GM12878 (cell line): ENCODE measurements at regions not wholly inside any gene's neighbourhood (a gene's known extent, or its start where the extent isn't known, plus 50 kb on each side); places are given as distances from the start of the nearest gene placed in this dataset.

Source experiments
- ATAC-seq: fragments of 200-7000 bp; cut with Tn5 transposase; 3 replicates; pipeline ENCODE4 v1.9.1; 2020; ENCODE audit warnings: mild to moderate bottlenecking, moderate library complexity
- BruUV-seq: library from RNA; stranded (reverse); fragments of 400-500 nt; replicated peaks from 2 replicates; lab custom pipeline; 2021; lab: Mats Ljungman, UMichigan
- CTCF ChIA-PET: fragments of 300-600 bp; sonication (Branson Sonifier 250); formaldehyde crosslinking; extraction: SDS; loops from one replicate; lab custom pipeline; 2021; ENCODE audit warnings: inconsistent platforms; lab: Yijun Ruan, JAX
- POLR2A ChIA-PET: fragments of 350-600 bp; formaldehyde crosslinking; extraction: SDS; loops from one replicate; lab custom pipeline; 2021; ENCODE audit warnings: inconsistent platforms; lab: Charles Lee
- RAD21 ChIA-PET: fragments of 300-600 bp; sonication (Branson Sonifier 250); formaldehyde crosslinking; loops from one replicate; lab custom pipeline; 2023; ENCODE audit warnings: antibody characterized with exemption; ENCODE audit not compliant: unreplicated experiment; lab: Charles Lee
- SMC1A ChIA-PET: fragments of 300-600 bp; sonication (Branson Sonifier 250); formaldehyde crosslinking; loops from one replicate; lab custom pipeline; 2023; ENCODE audit not compliant: unreplicated experiment, uncharacterized antibody; lab: Charles Lee
- DNase-seq: peaks from one replicate; pipeline ENCODE4 v3.0.0-alpha.2; 2011; ENCODE audit warnings: low read depth, low spot score
- FAIRE-seq: peaks from 3 replicates; lab custom pipeline; 2011; peaks lifted over from hg19 to GRCh38; lab: Jason Lieb, UNC
- H2AFZ ChIP-seq: 2 replicates; pipeline ENCODE4 v1.6.0; 2011; ENCODE audit warnings: low read depth, low read length, control low read depth; ENCODE audit not compliant: control insufficient read depth
- H3K27ac ChIP-seq: 2 replicates; pipeline ENCODE4 v1.5.1; 2011; ENCODE audit warnings: control low read depth; ENCODE audit not compliant: control insufficient read depth, insufficient read depth
- H3K27me3 ChIP-seq, 2 experiments: replicated peaks in 1 of 2; 2 replicates each; pipeline versions ENCODE4 v1.6.0 to v1.6.1; 2011; ENCODE audit warnings: low read length in 1 of 2; ENCODE audit not compliant: control insufficient read depth in 2 of 2, insufficient read depth in 2 of 2
- H3K36me3 ChIP-seq, 2 experiments: 2 replicates each; pipeline ENCODE4 v1.5.1; 2011; ENCODE audit warnings: low read length in 1 of 2; ENCODE audit not compliant: control insufficient read depth in 2 of 2, insufficient read depth in 2 of 2
- H3K4me1 ChIP-seq: 2 replicates; pipeline ENCODE4 v1.6.1; 2011; ENCODE audit warnings: mild to moderate bottlenecking, low read length, moderate library complexity, mixed read lengths; ENCODE audit not compliant: control insufficient read depth, insufficient read depth
- H3K4me2 ChIP-seq: 2 replicates; pipeline ENCODE4 v1.6.0; 2011; ENCODE audit warnings: control low read depth; ENCODE audit not compliant: control insufficient read depth, insufficient read depth
- H3K4me3 ChIP-seq: fragments of 200-600 bp; sonication (generic); 2 replicates; pipeline ENCODE4 v1.5.1; 2016
- H3K79me2 ChIP-seq: 2 replicates; pipeline ENCODE4 v1.6.0; 2011; ENCODE audit warnings: low read length; ENCODE audit not compliant: control insufficient read depth, insufficient read depth
- H3K9ac ChIP-seq: 2 replicates; pipeline ENCODE4 v1.8.0; 2011; ENCODE audit warnings: low read length, control low read depth, mixed read lengths; ENCODE audit not compliant: control insufficient read depth, insufficient read depth
- H3K9me3 ChIP-seq: replicated peaks from 3 replicates; pipeline ENCODE4 v1.5.1; 2011; ENCODE audit warnings: mild to moderate bottlenecking, low read length; ENCODE audit not compliant: control insufficient read depth, insufficient read depth
- H4K20me1 ChIP-seq: 2 replicates; pipeline ENCODE4 v1.6.0; 2011; ENCODE audit not compliant: control insufficient read depth, insufficient read depth
- CHD1 ChIP-seq: IDR thresholded peaks from 2 replicates; pipeline ENCODE4 v1.6.1; 2012; ENCODE audit warnings: low read depth, low read length, improper control_type of control experiment
- CHD4 ChIP-seq: fragments of 200-600 bp; sonication (generic); IDR thresholded peaks from 2 replicates; pipeline ENCODE4 v1.6.1; 2016; ENCODE audit warnings: mild to moderate bottlenecking
- CREM ChIP-seq: IDR thresholded peaks from 2 replicates; pipeline ENCODE4 v1.6.1; 2014; ENCODE audit warnings: antibody characterized with exemption, low read depth
- HDAC2 ChIP-seq: fragments of 200-600 bp; sonication (generic); IDR thresholded peaks from 2 replicates; pipeline ENCODE4 v1.6.1; 2017
- KAT2A ChIP-seq: conservative IDR thresholded peaks from 2 replicates; pipeline ENCODE4 v1.6.1; 2011; ENCODE audit warnings: low read depth, low read length; ENCODE audit not compliant: control insufficient read depth
- NFYB ChIP-seq: IDR thresholded peaks from 2 replicates; pipeline ENCODE4 v1.6.1; 2011; ENCODE audit warnings: low read depth, mild to moderate bottlenecking, low read length, improper control_type of control experiment, moderate library complexity; ENCODE audit not compliant: insufficient read depth
- POU2F2 ChIP-seq: IDR thresholded peaks from 3 replicates; pipeline ENCODE4 v1.6.1; 2011; ENCODE audit warnings: low read depth, mild to moderate bottlenecking, low read length, borderline replicate concordance
- RCOR1 ChIP-seq: conservative IDR thresholded peaks from 2 replicates; pipeline ENCODE4 v1.6.1; 2012; ENCODE audit warnings: low read depth, low read length, improper control_type of control experiment
- SMAD1 ChIP-seq: fragments of 450-650 bp; IDR thresholded peaks from 2 replicates; pipeline ENCODE4 v1.6.1; 2018; ENCODE audit warnings: mild to moderate bottlenecking, low read depth; ENCODE audit not compliant: partially characterized antibody
- SMC3 ChIP-seq: IDR thresholded peaks from 2 replicates; pipeline ENCODE4 v1.6.1; 2011; ENCODE audit warnings: low read length, improper control_type of control experiment, borderline replicate concordance
- TARDBP ChIP-seq: IDR thresholded peaks from 2 replicates; pipeline ENCODE4 v1.6.1; 2016; ENCODE audit warnings: borderline replicate concordance
- ZNF274 ChIP-seq: IDR thresholded peaks from one replicate; pipeline ENCODE4 v1.8.0; 2011; ENCODE audit not compliant: insufficient read length, insufficient read depth
- ZNF622 ChIP-seq: fragments of 450-650 bp; IDR thresholded peaks from 2 replicates; pipeline ENCODE4 v1.6.1; 2017; ENCODE audit warnings: mild to moderate bottlenecking, inconsistent platforms
- WGBS: methylation state at CpG from one replicate; pipeline ENCODE4 v1.1.6; 2016; ENCODE audit warnings: low lambda C conversion rate; ENCODE audit not compliant: insufficient replicate concordance, insufficient coverage; ENCODE audit errors: missing lambda C conversion rate; 5-methylcytosine and 5-hydroxymethylcytosine counted together
- in situ Hi-C: fragments of 300-500 bp; cut with MboI; formaldehyde crosslinking; loops from 9 replicates; pipeline ENCODE4 v1.14.3; 2018; ENCODE audit warnings: mixed read lengths
- intact Hi-C: fragments of 100-400 bp; cut with micrococcal nuclease; formaldehyde crosslinking; loops from one replicate; pipeline ENCODE4 v1.14.2; 2022; ENCODE audit not compliant: unreplicated experiment
- TF ChIP-seq, protein P1 (sequence below): IDR thresholded peaks from 2 replicates; pipeline ENCODE4 v1.6.1; 2012; ENCODE audit warnings: mild to moderate bottlenecking, low read depth, low read length
- TF ChIP-seq, protein P2 (sequence below): fragments of 450-650 bp; IDR thresholded peaks from 2 replicates; pipeline ENCODE4 v1.6.1; 2017; ENCODE audit warnings: mild to moderate bottlenecking, low read depth, inconsistent platforms; ENCODE audit not compliant: poor library complexity, severe bottlenecking
- TF ChIP-seq, protein P3 (sequence below): IDR thresholded peaks from 2 replicates; pipeline ENCODE4 v1.6.1; 2012; ENCODE audit warnings: low read length, inconsistent platforms
- TF ChIP-seq, protein P4 (sequence below): fragments of 450-650 bp; IDR thresholded peaks from 2 replicates; pipeline ENCODE4 v1.6.1; 2017; ENCODE audit warnings: antibody characterized with exemption, mild to moderate bottlenecking, moderate library complexity

DNA sequence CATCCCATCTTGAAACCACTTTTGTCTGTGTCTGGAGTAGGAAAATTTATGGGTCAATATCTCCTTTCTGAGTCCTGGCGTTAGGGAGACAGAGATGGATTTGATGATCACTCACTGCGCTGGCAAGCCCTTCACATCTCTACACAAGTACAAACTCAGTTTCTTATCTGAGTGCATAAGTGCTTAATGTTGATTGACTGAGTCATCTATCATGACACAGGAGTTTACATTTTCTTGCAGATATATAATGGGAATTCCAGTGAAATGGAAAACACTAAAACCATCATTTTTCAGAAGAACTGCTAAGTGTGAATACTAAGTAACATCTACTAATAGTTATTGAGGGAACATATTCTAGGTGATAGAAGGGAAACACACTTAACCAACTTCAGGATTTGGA, 763.9 kb upstream of the COBL start:
- FAIRE-seq = no peak
- ChIA-PET RAD21 (no interaction called here), POLR2A (no interaction called here), CTCF (no interaction called here), SMC1A (no interaction called here)
- no peak for DNase-seq
- Histone ChIP-seq H3K27me3 (no peaks in the 10 kb centered on the region), H3K4me1 (no peaks in the 10 kb centered on the region), H3K9me3 (no peaks in the 10 kb centered on the region), H3K4me3 (no peak overlapping the region), H3K79me2 (no peaks in the 10 kb centered on the region), H3K36me3 (no peaks in the 10 kb centered on the region), H3K4me2 (no peak overlapping the region), H3K27ac (no peak overlapping the region), H2AFZ (no peak overlapping the region), H3K9ac (no peak overlapping the region), H4K20me1 (no peaks in the 10 kb centered on the region)
- in situ Hi-C loops (no loop called here), intact Hi-C loops (no loop called here)
- WGBS = 33% methylated on average over 2 of the region's 2 CpGs
- no peak for ATAC-seq
- BruUV-seq = no TSS peak
- TF ChIP-seq, protein P1, sequence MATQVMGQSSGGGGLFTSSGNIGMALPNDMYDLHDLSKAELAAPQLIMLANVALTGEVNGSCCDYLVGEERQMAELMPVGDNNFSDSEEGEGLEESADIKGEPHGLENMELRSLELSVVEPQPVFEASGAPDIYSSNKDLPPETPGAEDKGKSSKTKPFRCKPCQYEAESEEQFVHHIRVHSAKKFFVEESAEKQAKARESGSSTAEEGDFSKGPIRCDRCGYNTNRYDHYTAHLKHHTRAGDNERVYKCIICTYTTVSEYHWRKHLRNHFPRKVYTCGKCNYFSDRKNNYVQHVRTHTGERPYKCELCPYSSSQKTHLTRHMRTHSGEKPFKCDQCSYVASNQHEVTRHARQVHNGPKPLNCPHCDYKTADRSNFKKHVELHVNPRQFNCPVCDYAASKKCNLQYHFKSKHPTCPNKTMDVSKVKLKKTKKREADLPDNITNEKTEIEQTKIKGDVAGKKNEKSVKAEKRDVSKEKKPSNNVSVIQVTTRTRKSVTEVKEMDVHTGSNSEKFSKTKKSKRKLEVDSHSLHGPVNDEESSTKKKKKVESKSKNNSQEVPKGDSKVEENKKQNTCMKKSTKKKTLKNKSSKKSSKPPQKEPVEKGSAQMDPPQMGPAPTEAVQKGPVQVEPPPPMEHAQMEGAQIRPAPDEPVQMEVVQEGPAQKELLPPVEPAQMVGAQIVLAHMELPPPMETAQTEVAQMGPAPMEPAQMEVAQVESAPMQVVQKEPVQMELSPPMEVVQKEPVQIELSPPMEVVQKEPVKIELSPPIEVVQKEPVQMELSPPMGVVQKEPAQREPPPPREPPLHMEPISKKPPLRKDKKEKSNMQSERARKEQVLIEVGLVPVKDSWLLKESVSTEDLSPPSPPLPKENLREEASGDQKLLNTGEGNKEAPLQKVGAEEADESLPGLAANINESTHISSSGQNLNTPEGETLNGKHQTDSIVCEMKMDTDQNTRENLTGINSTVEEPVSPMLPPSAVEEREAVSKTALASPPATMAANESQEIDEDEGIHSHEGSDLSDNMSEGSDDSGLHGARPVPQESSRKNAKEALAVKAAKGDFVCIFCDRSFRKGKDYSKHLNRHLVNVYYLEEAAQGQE = no peak
- TF ChIP-seq, protein P2, sequence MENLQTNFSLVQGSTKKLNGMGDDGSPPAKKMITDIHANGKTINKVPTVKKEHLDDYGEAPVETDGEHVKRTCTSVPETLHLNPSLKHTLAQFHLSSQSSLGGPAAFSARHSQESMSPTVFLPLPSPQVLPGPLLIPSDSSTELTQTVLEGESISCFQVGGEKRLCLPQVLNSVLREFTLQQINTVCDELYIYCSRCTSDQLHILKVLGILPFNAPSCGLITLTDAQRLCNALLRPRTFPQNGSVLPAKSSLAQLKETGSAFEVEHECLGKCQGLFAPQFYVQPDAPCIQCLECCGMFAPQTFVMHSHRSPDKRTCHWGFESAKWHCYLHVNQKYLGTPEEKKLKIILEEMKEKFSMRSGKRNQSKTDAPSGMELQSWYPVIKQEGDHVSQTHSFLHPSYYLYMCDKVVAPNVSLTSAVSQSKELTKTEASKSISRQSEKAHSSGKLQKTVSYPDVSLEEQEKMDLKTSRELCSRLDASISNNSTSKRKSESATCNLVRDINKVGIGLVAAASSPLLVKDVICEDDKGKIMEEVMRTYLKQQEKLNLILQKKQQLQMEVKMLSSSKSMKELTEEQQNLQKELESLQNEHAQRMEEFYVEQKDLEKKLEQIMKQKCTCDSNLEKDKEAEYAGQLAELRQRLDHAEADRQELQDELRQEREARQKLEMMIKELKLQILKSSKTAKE = no peak
- TF ChIP-seq CREM (no peak), ZNF622 (no peak), SMAD1 (no peak), NFYB (no peak), KAT2A (no peak), SMC3 (no peak), POU2F2 (no peak), CHD1 (no peak), ZNF274 (no peak), CHD4 (no peak), HDAC2 (no peak), TARDBP (no peak), RCOR1 (no peak)
- TF ChIP-seq, protein P3, sequence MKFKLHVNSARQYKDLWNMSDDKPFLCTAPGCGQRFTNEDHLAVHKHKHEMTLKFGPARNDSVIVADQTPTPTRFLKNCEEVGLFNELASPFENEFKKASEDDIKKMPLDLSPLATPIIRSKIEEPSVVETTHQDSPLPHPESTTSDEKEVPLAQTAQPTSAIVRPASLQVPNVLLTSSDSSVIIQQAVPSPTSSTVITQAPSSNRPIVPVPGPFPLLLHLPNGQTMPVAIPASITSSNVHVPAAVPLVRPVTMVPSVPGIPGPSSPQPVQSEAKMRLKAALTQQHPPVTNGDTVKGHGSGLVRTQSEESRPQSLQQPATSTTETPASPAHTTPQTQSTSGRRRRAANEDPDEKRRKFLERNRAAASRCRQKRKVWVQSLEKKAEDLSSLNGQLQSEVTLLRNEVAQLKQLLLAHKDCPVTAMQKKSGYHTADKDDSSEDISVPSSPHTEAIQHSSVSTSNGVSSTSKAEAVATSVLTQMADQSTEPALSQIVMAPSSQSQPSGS = no peak
- TF ChIP-seq, protein P4, sequence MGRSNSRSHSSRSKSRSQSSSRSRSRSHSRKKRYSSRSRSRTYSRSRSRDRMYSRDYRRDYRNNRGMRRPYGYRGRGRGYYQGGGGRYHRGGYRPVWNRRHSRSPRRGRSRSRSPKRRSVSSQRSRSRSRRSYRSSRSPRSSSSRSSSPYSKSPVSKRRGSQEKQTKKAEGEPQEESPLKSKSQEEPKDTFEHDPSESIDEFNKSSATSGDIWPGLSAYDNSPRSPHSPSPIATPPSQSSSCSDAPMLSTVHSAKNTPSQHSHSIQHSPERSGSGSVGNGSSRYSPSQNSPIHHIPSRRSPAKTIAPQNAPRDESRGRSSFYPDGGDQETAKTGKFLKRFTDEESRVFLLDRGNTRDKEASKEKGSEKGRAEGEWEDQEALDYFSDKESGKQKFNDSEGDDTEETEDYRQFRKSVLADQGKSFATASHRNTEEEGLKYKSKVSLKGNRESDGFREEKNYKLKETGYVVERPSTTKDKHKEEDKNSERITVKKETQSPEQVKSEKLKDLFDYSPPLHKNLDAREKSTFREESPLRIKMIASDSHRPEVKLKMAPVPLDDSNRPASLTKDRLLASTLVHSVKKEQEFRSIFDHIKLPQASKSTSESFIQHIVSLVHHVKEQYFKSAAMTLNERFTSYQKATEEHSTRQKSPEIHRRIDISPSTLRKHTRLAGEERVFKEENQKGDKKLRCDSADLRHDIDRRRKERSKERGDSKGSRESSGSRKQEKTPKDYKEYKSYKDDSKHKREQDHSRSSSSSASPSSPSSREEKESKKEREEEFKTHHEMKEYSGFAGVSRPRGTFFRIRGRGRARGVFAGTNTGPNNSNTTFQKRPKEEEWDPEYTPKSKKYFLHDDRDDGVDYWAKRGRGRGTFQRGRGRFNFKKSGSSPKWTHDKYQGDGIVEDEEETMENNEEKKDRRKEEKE = no peak
